Gastroesophageal sphincter (tissue), 4 donors: ENCODE measurements at regions not wholly inside any gene's neighbourhood (a gene's known extent, or its start where the extent isn't known, plus 50 kb on each side); places are given as distances from the start of the nearest gene placed in this dataset.

Source experiments
- ATAC-seq: fragments of 150-250 bp; one replicate; pipeline ENCODE4 v1.9.1; 2016; ENCODE audit warnings: mild to moderate bottlenecking, moderate library complexity
- H3K27ac ChIP-seq, 4 donors: fragments of 200-600 bp; sonication (generic) in 3 of 4; 1 replicate in 3 of 4; 2 replicates in 1 of 4; pipeline ENCODE4 v1.5.1; 2016 to 2019
- H3K27me3 ChIP-seq: fragments of 200-600 bp; sonication (generic); one replicate; pipeline ENCODE4 v1.5.1; 2019
- H3K36me3 ChIP-seq, 2 donors: fragments of 200-600 bp; sonication (generic); one replicate each; pipeline ENCODE4 v1.5.1; 2019; ENCODE audit warnings: control low read depth in 1 of 2
- H3K4me1 ChIP-seq, 3 donors: fragments of 200-600 bp; sonication (generic); 1 replicate in 2 of 3; 2 replicates in 1 of 3; pipeline ENCODE4 v1.5.1; 2016 to 2019; ENCODE audit warnings: control low read depth in 2 of 3
- H3K4me3 ChIP-seq, 2 donors: fragments of 200-600 bp; sonication (generic); one replicate each; pipeline ENCODE4 v1.5.1; 2019; ENCODE audit warnings: mild to moderate bottlenecking in 1 of 2, moderate library complexity in 1 of 2
- H3K9me3 ChIP-seq, 3 donors: fragments of 200-600 bp; sonication (generic); one replicate each; pipeline ENCODE4 v1.5.1; 2017 to 2019; ENCODE audit warnings: control low read depth in 2 of 3
- CTCF ChIP-seq, 4 experiments: fragments of 200-600 bp in 2 of 4; fragments of 450-650 bp in 2 of 4; sonication (generic) in 1 of 4; IDR thresholded peaks; one replicate each; pipeline ENCODE4 v1.5.1; 2017 to 2019; ENCODE audit warnings: antibody characterized with exemption in 4 of 4, mild to moderate bottlenecking in 2 of 4, moderate library complexity in 2 of 4
- EP300 ChIP-seq: sonication (generic); formaldehyde crosslinking; IDR thresholded peaks from one replicate; pipeline ENCODE4 v1.6.1; 2017; ENCODE audit warnings: antibody characterized with exemption, mild to moderate bottlenecking
- POLR2A ChIP-seq, 2 donors: fragments of 450-650 bp; IDR thresholded peaks; one replicate each; pipeline ENCODE4 v1.6.1; 2017; ENCODE audit warnings: antibody characterized with exemption in 2 of 2, mild to moderate bottlenecking in 2 of 2, moderate library complexity in 1 of 2
- POLR2AphosphoS5 ChIP-seq: sonication (generic); formaldehyde crosslinking; IDR thresholded peaks from one replicate; pipeline ENCODE4 v1.6.1; 2017; ENCODE audit warnings: antibody characterized with exemption
- WGBS, 2 donors: methylation state at CpG; one replicate each; pipeline ENCODE4 v1.1.5; 2018; ENCODE audit warnings: low coverage in 1 of 2; 5-methylcytosine and 5-hydroxymethylcytosine counted together

- no peak for ATAC-seq
- no peak overlapping the region for H3K27ac ChIP-seq
- no peak overlapping the region for H3K4me3 ChIP-seq
- WGBS, 2 donors = 40 to 80% methylated on average over 2 to 4 of the region's 4 CpGs
- no peaks in the 10 kb centered on the region for H3K9me3 ChIP-seq
- H3K27me3 ChIP-seq = no peaks in the 10 kb centered on the region
- H3K4me1 ChIP-seq = peaks cover 0 to 13% (median 5%) of the 10 kb centered on the region in 3 donors
- TF ChIP-seq POLR2A (IDR thresholded peaks at IDR 0.05) (no peak), CTCF (IDR thresholded peaks at IDR 0.05) (no peak), EP300 (no peak), POLR2AphosphoS5 (no peak)
- no peaks in the 10 kb centered on the region for H3K36me3 ChIP-seq
These were observed 61.3 kb upstream of the DDHD1 start for GRCh38 chr14:53214384-53214783.

GRCh38 chr14:53213761-53214160 lies 60.6 kb upstream of the DDHD1 start:
- no peak overlapping the region for H3K27ac ChIP-seq
- WGBS, 2 donors = 42 to 73% methylated on average over 2 of the region's 2 CpGs
- ATAC-seq = no peak

GRCh38 chr14:53209370-53209769 lies 56.2 kb upstream of the DDHD1 start:
- TF ChIP-seq CTCF (IDR thresholded peaks at IDR 0.05) (no peak), POLR2AphosphoS5 (peak; percentile 65)
- Histone ChIP-seq H3K4me3 (no peak overlapping the region), H3K27me3 (no peaks in the 10 kb centered on the region), H3K9me3 (no peaks in the 10 kb centered on the region), H3K27ac (no peak overlapping the region), H3K4me1 (no peaks in the 10 kb centered on the region), H3K36me3 (no peaks in the 10 kb centered on the region)
- peak; percentile 36 for ATAC-seq
- 23% methylated on average over 2 of the region's 2 CpGs for WGBS, 2 donors

More at GRCh38 chr14:53213761-53214160, 60.6 kb upstream of the DDHD1 start:
- Histone ChIP-seq H3K4me3 (no peak overlapping the region), H3K36me3 (no peaks in the 10 kb centered on the region), H3K9me3 (no peaks in the 10 kb centered on the region), H3K4me1 (peaks cover 0 to 13% (median 5%) of the 10 kb centered on the region in 3 donors), H3K27me3 (no peaks in the 10 kb centered on the region)
- TF ChIP-seq EP300 (no peak), POLR2AphosphoS5 (no peak), POLR2A (IDR thresholded peaks at IDR 0.05) (no peak), CTCF (IDR thresholded peaks at IDR 0.05) (no peak)
